ENCODE measurements at regions not wholly inside any gene's neighbourhood (a gene's known extent, or its start where the extent isn't known, plus 50 kb on each side); places are given as distances from the start of the nearest gene placed in this dataset.

DNA sequence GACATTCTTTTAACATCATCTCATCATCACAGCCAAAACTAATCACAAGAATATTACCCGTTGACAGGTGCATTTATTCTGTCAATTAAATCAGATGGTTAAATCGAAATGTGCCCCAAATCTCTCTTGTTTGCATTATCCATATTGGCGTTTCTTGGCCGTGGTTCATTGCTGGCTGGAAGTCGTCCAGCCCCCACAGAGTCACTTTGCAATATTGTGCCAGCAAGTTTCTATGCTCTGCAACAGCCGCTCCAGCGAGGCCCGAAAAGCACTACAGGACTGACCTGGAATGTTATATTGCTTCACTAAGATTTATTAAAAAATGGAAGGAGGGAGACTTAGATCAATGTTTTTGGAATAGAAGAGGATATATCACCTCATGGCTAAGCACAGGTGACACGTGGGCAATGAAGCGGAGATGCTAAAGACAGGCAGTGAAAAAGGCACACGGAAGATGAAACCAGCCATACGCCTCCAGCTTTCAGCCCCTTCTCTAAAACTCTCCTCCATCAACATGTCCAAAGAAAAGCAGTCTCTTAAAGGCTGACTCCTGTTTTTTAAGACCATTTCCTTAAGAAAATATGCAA, 176.8 kb upstream of the VRK2 start:
- POLR2A ChIA-PET, result no interaction called here
- TF ChIP-seq, protein P1, sequence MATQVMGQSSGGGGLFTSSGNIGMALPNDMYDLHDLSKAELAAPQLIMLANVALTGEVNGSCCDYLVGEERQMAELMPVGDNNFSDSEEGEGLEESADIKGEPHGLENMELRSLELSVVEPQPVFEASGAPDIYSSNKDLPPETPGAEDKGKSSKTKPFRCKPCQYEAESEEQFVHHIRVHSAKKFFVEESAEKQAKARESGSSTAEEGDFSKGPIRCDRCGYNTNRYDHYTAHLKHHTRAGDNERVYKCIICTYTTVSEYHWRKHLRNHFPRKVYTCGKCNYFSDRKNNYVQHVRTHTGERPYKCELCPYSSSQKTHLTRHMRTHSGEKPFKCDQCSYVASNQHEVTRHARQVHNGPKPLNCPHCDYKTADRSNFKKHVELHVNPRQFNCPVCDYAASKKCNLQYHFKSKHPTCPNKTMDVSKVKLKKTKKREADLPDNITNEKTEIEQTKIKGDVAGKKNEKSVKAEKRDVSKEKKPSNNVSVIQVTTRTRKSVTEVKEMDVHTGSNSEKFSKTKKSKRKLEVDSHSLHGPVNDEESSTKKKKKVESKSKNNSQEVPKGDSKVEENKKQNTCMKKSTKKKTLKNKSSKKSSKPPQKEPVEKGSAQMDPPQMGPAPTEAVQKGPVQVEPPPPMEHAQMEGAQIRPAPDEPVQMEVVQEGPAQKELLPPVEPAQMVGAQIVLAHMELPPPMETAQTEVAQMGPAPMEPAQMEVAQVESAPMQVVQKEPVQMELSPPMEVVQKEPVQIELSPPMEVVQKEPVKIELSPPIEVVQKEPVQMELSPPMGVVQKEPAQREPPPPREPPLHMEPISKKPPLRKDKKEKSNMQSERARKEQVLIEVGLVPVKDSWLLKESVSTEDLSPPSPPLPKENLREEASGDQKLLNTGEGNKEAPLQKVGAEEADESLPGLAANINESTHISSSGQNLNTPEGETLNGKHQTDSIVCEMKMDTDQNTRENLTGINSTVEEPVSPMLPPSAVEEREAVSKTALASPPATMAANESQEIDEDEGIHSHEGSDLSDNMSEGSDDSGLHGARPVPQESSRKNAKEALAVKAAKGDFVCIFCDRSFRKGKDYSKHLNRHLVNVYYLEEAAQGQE (IDR thresholded peaks at IDR 0.05; ENCODE audit: insufficient read depth in 1 of 2, low read depth in 2 of 2, low read length in 1 of 2), result no peak
- TF ChIP-seq POLR2AphosphoS5 (IDR thresholded peaks at IDR 0.05; ENCODE audit: low read depth, low read length) (no peak), CTCF (IDR thresholded peaks at IDR 0.05) (no peak), TCF7L2 (IDR thresholded peaks at IDR 0.05; ENCODE audit: low read depth, low read length) (no peak), SIN3A (IDR thresholded peaks at IDR 0.05; ENCODE audit: borderline replicate concordance, insufficient read depth, low read depth, low read length) (no peak)
- ATAC-seq, result no peak
- CTCF ChIA-PET, result no interaction called here
- no peak overlapping the region for H3K27ac ChIP-seq (ENCODE audit: low read length)
- no TSS peak for BruUV-seq (replicated peaks)
- H3K4me3 ChIP-seq (ENCODE audit: low read depth in 2 of 2, low read length in 2 of 2), result no peak overlapping the region
- in situ Hi-C loops (cut with HindIII; ENCODE audit: low pct_unique_long_range_greater_than_20kb, low sequenced_read_pairs), result no loop called here
- H3K27me3 ChIP-seq (ENCODE audit: control insufficient read depth, insufficient read depth, low read length), result no peaks in the 10 kb centered on the region
- no peaks in the 10 kb centered on the region for H3K9me3 ChIP-seq (ENCODE audit: control insufficient read depth, insufficient read depth, low read depth, low read length)
- no peaks in the 10 kb centered on the region for H3K36me3 ChIP-seq (ENCODE audit: control insufficient read depth, insufficient read depth, low read length)
- DNase-seq (ENCODE audit: low read depth, low spot score), result no peak
- intact Hi-C loops (cut with micrococcal nuclease; ENCODE audit: unreplicated experiment), result no loop called here
- no peaks in the 10 kb centered on the region for H3K4me1 ChIP-seq (ENCODE audit: control insufficient read depth, insufficient read depth, low read length)

- ChIA-PET CTCF (no interaction called here), POLR2A (no interaction called here)
- intact Hi-C loops (cut with micrococcal nuclease; ENCODE audit: unreplicated experiment), result no loop called here
- TF ChIP-seq, protein P1 (IDR thresholded peaks at IDR 0.05; ENCODE audit: insufficient read depth in 1 of 2, low read depth in 2 of 2, low read length in 1 of 2), result no peak
- TF ChIP-seq TCF7L2 (IDR thresholded peaks at IDR 0.05; ENCODE audit: low read depth, low read length) (no peak), POLR2AphosphoS5 (IDR thresholded peaks at IDR 0.05; ENCODE audit: low read depth, low read length) (no peak), CTCF (IDR thresholded peaks at IDR 0.05) (no peak), SIN3A (IDR thresholded peaks at IDR 0.05; ENCODE audit: borderline replicate concordance, insufficient read depth, low read depth, low read length) (no peak)
- no TSS peak for BruUV-seq (replicated peaks)
- Histone ChIP-seq H3K4me3 (ENCODE audit: low read depth in 2 of 2, low read length in 2 of 2) (no peak overlapping the region), H3K27me3 (ENCODE audit: control insufficient read depth, insufficient read depth, low read length) (no peaks in the 10 kb centered on the region), H3K36me3 (ENCODE audit: control insufficient read depth, insufficient read depth, low read length) (no peaks in the 10 kb centered on the region), H3K9me3 (ENCODE audit: control insufficient read depth, insufficient read depth, low read depth, low read length) (no peaks in the 10 kb centered on the region), H3K27ac (ENCODE audit: low read length) (no peak overlapping the region), H3K4me1 (ENCODE audit: control insufficient read depth, insufficient read depth, low read length) (peaks cover 11% of the 10 kb centered on the region)
- ATAC-seq (no peak), DNase-seq (ENCODE audit: low read depth, low spot score) (no peak)
- in situ Hi-C loops (cut with HindIII; ENCODE audit: low pct_unique_long_range_greater_than_20kb, low sequenced_read_pairs), result no loop called here
These were observed 170.3 kb upstream of the VRK2 start for GRCh38 chr2:57876313-57876712.

Measured in Panc1 (cell line).